DND-41 (cell line): ENCODE measurements at regions not wholly inside any gene's neighbourhood (a gene's known extent, or its start where the extent isn't known, plus 50 kb on each side); places are given as distances from the start of the nearest gene placed in this dataset.

Experiments used
- ATAC-seq: fragments of 200-7000 bp; cut with Tn5 transposase; 3 replicates; pipeline ENCODE4 v1.9.1; 2021; ENCODE audit warnings: low read depth; ENCODE audit not compliant: insufficient read depth
- DNase-seq: peaks from one replicate; pipeline ENCODE4 v3.0.0-alpha.2; 2020
- H2AFZ ChIP-seq: 2 replicates; pipeline ENCODE4 v1.6.0; 2012; ENCODE audit warnings: low read depth, low read length
- H3K27ac ChIP-seq: 2 replicates; pipeline ENCODE4 v1.5.1; 2012; ENCODE audit warnings: low read length, inconsistent platforms
- H3K27me3 ChIP-seq: fragments of 200-600 bp; sonication (generic); 2 replicates; pipeline ENCODE4 v1.6.0; 2012; ENCODE audit warnings: low read length, mild to moderate bottlenecking, inconsistent platforms; ENCODE audit not compliant: insufficient read depth, poor library complexity
- H3K36me3 ChIP-seq: 2 replicates; pipeline ENCODE4 v1.5.1; 2012; ENCODE audit warnings: low read length, inconsistent platforms; ENCODE audit not compliant: insufficient read depth
- H3K4me1 ChIP-seq: 2 replicates; pipeline ENCODE4 v1.5.1; 2012; ENCODE audit warnings: mild to moderate bottlenecking, low read length; ENCODE audit not compliant: insufficient read depth
- H3K4me2 ChIP-seq: 2 replicates; pipeline ENCODE4 v1.6.0; 2012; ENCODE audit warnings: mild to moderate bottlenecking, moderate library complexity, low read length, inconsistent platforms; ENCODE audit not compliant: insufficient read depth
- H3K4me3 ChIP-seq, 2 experiments: fragments of 200-600 bp in 1 of 2; shearing (Covaris generic) in 1 of 2; 2 replicates each; pipeline ENCODE4 v1.5.1; 2012 to 2016; ENCODE audit warnings: inconsistent platforms in 2 of 2, low read length in 2 of 2, mild to moderate bottlenecking in 2 of 2, low read depth in 1 of 2, moderate library complexity in 1 of 2
- H3K79me2 ChIP-seq: 2 replicates; pipeline ENCODE4 v1.6.0; 2012; ENCODE audit warnings: low read length, inconsistent platforms; ENCODE audit not compliant: insufficient read depth
- H3K9ac ChIP-seq: 2 replicates; pipeline ENCODE4 v1.6.0; 2012; ENCODE audit warnings: low read depth, mild to moderate bottlenecking, inconsistent platforms, low read length, moderate library complexity
- H3K9me3 ChIP-seq: 2 replicates; pipeline ENCODE4 v1.5.1; 2012; ENCODE audit warnings: low read length, moderate library complexity, mild to moderate bottlenecking, inconsistent platforms; ENCODE audit not compliant: insufficient read depth, severe bottlenecking
- H4K20me1 ChIP-seq: 2 replicates; pipeline ENCODE4 v1.6.0; 2012; ENCODE audit warnings: low read length; ENCODE audit not compliant: insufficient read depth
- EZH2 ChIP-seq: IDR thresholded peaks from 3 replicates; pipeline ENCODE4 v1.6.1; 2012; ENCODE audit warnings: borderline replicate concordance, low read depth, mild to moderate bottlenecking, moderate library complexity, low read length, inconsistent platforms; ENCODE audit not compliant: severe bottlenecking
- TF ChIP-seq, protein P1 (sequence below): IDR thresholded peaks from 2 replicates; pipeline ENCODE4 v1.5.1; 2012; ENCODE audit warnings: borderline replicate concordance, low read length, moderate library complexity, mild to moderate bottlenecking; ENCODE audit not compliant: poor library complexity, severe bottlenecking; ENCODE audit errors: extremely low read depth

GRCh38 chr1:201764166-201764565 is 64.8 kb upstream of the IPO9 start:
- Histone ChIP-seq H3K4me1 (no peaks in the 10 kb centered on the region), H4K20me1 (no peaks in the 10 kb centered on the region), H3K4me3 (no peak overlapping the region), H3K36me3 (no peaks in the 10 kb centered on the region), H3K27me3 (peaks cover 28% of the 10 kb centered on the region), H3K27ac (no peak overlapping the region), H3K9me3 (no peaks in the 10 kb centered on the region), H3K9ac (no peak overlapping the region), H3K79me2 (no peaks in the 10 kb centered on the region), H2AFZ (no peak overlapping the region), H3K4me2 (no peak overlapping the region)
- no peak for TF ChIP-seq EZH2
- TF ChIP-seq, protein P1, sequence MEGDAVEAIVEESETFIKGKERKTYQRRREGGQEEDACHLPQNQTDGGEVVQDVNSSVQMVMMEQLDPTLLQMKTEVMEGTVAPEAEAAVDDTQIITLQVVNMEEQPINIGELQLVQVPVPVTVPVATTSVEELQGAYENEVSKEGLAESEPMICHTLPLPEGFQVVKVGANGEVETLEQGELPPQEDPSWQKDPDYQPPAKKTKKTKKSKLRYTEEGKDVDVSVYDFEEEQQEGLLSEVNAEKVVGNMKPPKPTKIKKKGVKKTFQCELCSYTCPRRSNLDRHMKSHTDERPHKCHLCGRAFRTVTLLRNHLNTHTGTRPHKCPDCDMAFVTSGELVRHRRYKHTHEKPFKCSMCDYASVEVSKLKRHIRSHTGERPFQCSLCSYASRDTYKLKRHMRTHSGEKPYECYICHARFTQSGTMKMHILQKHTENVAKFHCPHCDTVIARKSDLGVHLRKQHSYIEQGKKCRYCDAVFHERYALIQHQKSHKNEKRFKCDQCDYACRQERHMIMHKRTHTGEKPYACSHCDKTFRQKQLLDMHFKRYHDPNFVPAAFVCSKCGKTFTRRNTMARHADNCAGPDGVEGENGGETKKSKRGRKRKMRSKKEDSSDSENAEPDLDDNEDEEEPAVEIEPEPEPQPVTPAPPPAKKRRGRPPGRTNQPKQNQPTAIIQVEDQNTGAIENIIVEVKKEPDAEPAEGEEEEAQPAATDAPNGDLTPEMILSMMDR = no peak
- ATAC-seq (no peak), DNase-seq (no peak)

GRCh38 chr1:201764579-201764978 is 64.4 kb upstream of the IPO9 start:
- H3K4me3 ChIP-seq = no peak overlapping the region
- H3K79me2 ChIP-seq = no peaks in the 10 kb centered on the region
- DNase-seq (no peak), ATAC-seq (no peak)
- H4K20me1 ChIP-seq = no peaks in the 10 kb centered on the region
- H3K4me1 ChIP-seq = no peaks in the 10 kb centered on the region
- H3K9ac ChIP-seq = no peak overlapping the region
- no peak overlapping the region for H3K27ac ChIP-seq
- TF ChIP-seq, protein P1 = no peak
- TF ChIP-seq EZH2 = no peak
- H2AFZ ChIP-seq = no peak overlapping the region
- no peaks in the 10 kb centered on the region for H3K9me3 ChIP-seq
- H3K4me2 ChIP-seq = no peak overlapping the region
- H3K36me3 ChIP-seq = no peaks in the 10 kb centered on the region
- peaks cover 25% of the 10 kb centered on the region for H3K27me3 ChIP-seq

GRCh38 chr1:201766131-201766866 is 62.7 kb upstream of the IPO9 start:
- Histone ChIP-seq H2AFZ (no peak overlapping the region), H3K36me3 (no peaks in the 10 kb centered on the region), H3K9ac (no peak overlapping the region), H3K4me2 (no peak overlapping the region), H3K4me1 (no peaks in the 10 kb centered on the region), H3K4me3 (no peak overlapping the region), H3K27me3 (peaks cover 15% of the 10 kb centered on the region), H3K9me3 (no peaks in the 10 kb centered on the region), H3K27ac (no peak overlapping the region), H4K20me1 (no peaks in the 10 kb centered on the region), H3K79me2 (no peaks in the 10 kb centered on the region)
- ATAC-seq (no peak), DNase-seq (no peak)
- no peak for TF ChIP-seq EZH2
- TF ChIP-seq, protein P1 = no peak
